Uterus (tissue), 3 donors: ENCODE measurements at regions not wholly inside any gene's neighbourhood (a gene's known extent, or its start where the extent isn't known, plus 50 kb on each side); places are given as distances from the start of the nearest gene placed in this dataset.

Experiments used
- DNase-seq, 2 donors: peaks; one replicate each; pipeline ENCODE4 v3.0.0-alpha.2; 2019 to 2020
- H3K27ac ChIP-seq, 2 donors: fragments of 200-600 bp; sonication (generic); 1 replicate in 1 of 2; 2 replicates in 1 of 2; pipeline ENCODE4 v1.5.1; 2016 to 2018
- H3K27me3 ChIP-seq, 2 donors: fragments of 200-600 bp; sonication (generic); one replicate each; pipeline ENCODE4 v1.5.1; 2018 to 2019; ENCODE audit warnings: control low read depth in 1 of 2
- H3K36me3 ChIP-seq, 2 donors: fragments of 200-600 bp; sonication (generic); one replicate each; pipeline ENCODE4 v1.5.1; 2019; ENCODE audit warnings: control low read depth in 1 of 2
- H3K4me1 ChIP-seq, 2 donors: fragments of 200-600 bp; sonication (generic); one replicate each; pipeline ENCODE4 v1.5.1; 2018 to 2019; ENCODE audit warnings: control low read depth in 1 of 2
- H3K4me3 ChIP-seq, 2 donors: fragments of 200-600 bp; sonication (generic); 1 replicate in 1 of 2; 2 replicates in 1 of 2; pipeline ENCODE4 v1.5.1; 2018 to 2019; ENCODE audit warnings: mild to moderate bottlenecking in 1 of 2
- H3K9me3 ChIP-seq, 2 donors: fragments of 200-600 bp; sonication (generic); one replicate each; pipeline ENCODE4 v1.5.1; 2019; ENCODE audit warnings: control low read depth in 1 of 2
- POLR2A ChIP-seq, 2 donors: fragments of 450-650 bp; IDR thresholded peaks; one replicate each; pipeline ENCODE4 v1.6.1; 2016; ENCODE audit warnings: antibody characterized with exemption in 2 of 2, mild to moderate bottlenecking in 1 of 2, moderate library complexity in 1 of 2
- intact Hi-C: fragments of 100-400 bp; cut with DNase I; formaldehyde crosslinking; loops from one replicate; pipeline ENCODE4 v1.15.1; 2023; ENCODE audit warnings: low total_unique reads
- TF ChIP-seq, protein P1 (sequence below), 4 experiments: fragments of 200-600 bp in 2 of 4; fragments of 450-650 bp in 2 of 4; sonication (generic) in 2 of 4; IDR thresholded peaks; one replicate each; pipeline ENCODE4 v1.5.1; 2016 to 2019; ENCODE audit warnings: antibody characterized with exemption in 4 of 4, mild to moderate bottlenecking in 2 of 4, moderate library complexity in 1 of 4
- donor health status: DM: yes; HTN: yes; CAD: no.

DNA sequence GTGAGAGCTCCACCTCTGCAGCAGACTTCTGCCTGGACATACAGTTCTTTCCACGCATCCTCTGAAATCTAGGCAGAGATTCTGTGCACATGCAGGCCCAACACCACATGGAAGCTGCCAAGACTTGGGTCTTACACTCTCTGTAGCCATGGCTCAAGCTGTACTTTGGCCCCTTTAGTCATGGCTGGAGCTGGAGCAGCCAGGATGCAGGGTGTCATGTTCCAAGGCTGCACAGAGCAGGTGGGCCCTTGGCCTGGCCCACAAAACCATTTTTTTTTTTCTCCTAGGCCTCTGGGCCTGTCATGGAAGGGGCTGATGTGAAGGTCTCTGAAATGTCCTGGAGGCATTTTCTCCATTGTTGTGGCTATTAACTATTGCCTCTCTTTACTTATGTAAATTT lies 990.5 kb upstream of the ADGRL3 start:
- no peak for DNase-seq
- no peak overlapping the region for H3K27ac ChIP-seq
- no peak overlapping the region for H3K4me3 ChIP-seq
- H3K36me3 ChIP-seq, result no peaks in the 10 kb centered on the region
- intact Hi-C loops, result no loop called here
- TF ChIP-seq POLR2A (IDR thresholded peaks at IDR 0.05), result no peak
- TF ChIP-seq, protein P1, sequence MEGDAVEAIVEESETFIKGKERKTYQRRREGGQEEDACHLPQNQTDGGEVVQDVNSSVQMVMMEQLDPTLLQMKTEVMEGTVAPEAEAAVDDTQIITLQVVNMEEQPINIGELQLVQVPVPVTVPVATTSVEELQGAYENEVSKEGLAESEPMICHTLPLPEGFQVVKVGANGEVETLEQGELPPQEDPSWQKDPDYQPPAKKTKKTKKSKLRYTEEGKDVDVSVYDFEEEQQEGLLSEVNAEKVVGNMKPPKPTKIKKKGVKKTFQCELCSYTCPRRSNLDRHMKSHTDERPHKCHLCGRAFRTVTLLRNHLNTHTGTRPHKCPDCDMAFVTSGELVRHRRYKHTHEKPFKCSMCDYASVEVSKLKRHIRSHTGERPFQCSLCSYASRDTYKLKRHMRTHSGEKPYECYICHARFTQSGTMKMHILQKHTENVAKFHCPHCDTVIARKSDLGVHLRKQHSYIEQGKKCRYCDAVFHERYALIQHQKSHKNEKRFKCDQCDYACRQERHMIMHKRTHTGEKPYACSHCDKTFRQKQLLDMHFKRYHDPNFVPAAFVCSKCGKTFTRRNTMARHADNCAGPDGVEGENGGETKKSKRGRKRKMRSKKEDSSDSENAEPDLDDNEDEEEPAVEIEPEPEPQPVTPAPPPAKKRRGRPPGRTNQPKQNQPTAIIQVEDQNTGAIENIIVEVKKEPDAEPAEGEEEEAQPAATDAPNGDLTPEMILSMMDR (IDR thresholded peaks at IDR 0.05), result no peak
- no peaks in the 10 kb centered on the region for H3K27me3 ChIP-seq
- H3K9me3 ChIP-seq, result no peaks in the 10 kb centered on the region
- no peaks in the 10 kb centered on the region for H3K4me1 ChIP-seq

GRCh38 chr4:60215906-60216305 lies 984.2 kb upstream of the ADGRL3 start:
- intact Hi-C loops, result no loop called here
- DNase-seq, result no peak
- H3K9me3 ChIP-seq, result no peaks in the 10 kb centered on the region
- no peak overlapping the region for H3K4me3 ChIP-seq
- no peaks in the 10 kb centered on the region for H3K4me1 ChIP-seq
- no peak overlapping the region for H3K27ac ChIP-seq
- no peak for TF ChIP-seq POLR2A (IDR thresholded peaks at IDR 0.05)
- TF ChIP-seq, protein P1 (IDR thresholded peaks at IDR 0.05), result no peak
- H3K36me3 ChIP-seq, result no peaks in the 10 kb centered on the region
- H3K27me3 ChIP-seq, result peaks cover 0 to 8% of the 10 kb centered on the region in 2 donors

GRCh38 chr4:60216752-60217151 lies 983.4 kb upstream of the ADGRL3 start:
- Histone ChIP-seq H3K4me3 (no peak overlapping the region), H3K9me3 (no peaks in the 10 kb centered on the region), H3K27ac (no peak overlapping the region), H3K27me3 (peaks cover 0 to 8% of the 10 kb centered on the region in 2 donors), H3K36me3 (no peaks in the 10 kb centered on the region), H3K4me1 (no peaks in the 10 kb centered on the region)
- TF ChIP-seq POLR2A (IDR thresholded peaks at IDR 0.05), result no peak
- TF ChIP-seq, protein P1 (IDR thresholded peaks at IDR 0.05), result no peak
- intact Hi-C loops, result no loop called here
- no peak for DNase-seq

GRCh38 chr4:60221866-60222265 lies 978.3 kb upstream of the ADGRL3 start:
- intact Hi-C loops, result no loop called here
- Histone ChIP-seq H3K9me3 (no peaks in the 10 kb centered on the region), H3K4me3 (no peak overlapping the region), H3K36me3 (no peaks in the 10 kb centered on the region), H3K27me3 (peaks cover 0 to 8% of the 10 kb centered on the region in 2 donors), H3K4me1 (no peaks in the 10 kb centered on the region), H3K27ac (no peak overlapping the region)
- TF ChIP-seq, protein P1 (IDR thresholded peaks at IDR 0.05), result no peak
- TF ChIP-seq POLR2A (IDR thresholded peaks at IDR 0.05), result no peak
- DNase-seq, result no peak

GRCh38 chr4:60223208-60223923 lies 976.8 kb upstream of the ADGRL3 start:
- Histone ChIP-seq H3K4me1 (no peaks in the 10 kb centered on the region), H3K27ac (no peak overlapping the region), H3K4me3 (no peak overlapping the region), H3K36me3 (no peaks in the 10 kb centered on the region), H3K9me3 (no peaks in the 10 kb centered on the region), H3K27me3 (peaks cover 0 to 2% of the 10 kb centered on the region in 2 donors)
- DNase-seq, result no peak
- TF ChIP-seq, protein P1 (IDR thresholded peaks at IDR 0.05), result no peak
- no peak for TF ChIP-seq POLR2A (IDR thresholded peaks at IDR 0.05)
- intact Hi-C loops, result no loop called here
